ENCODE measurements at regions not wholly inside any gene's neighbourhood (a gene's known extent, or its start where the extent isn't known, plus 50 kb on each side); places are given as distances from the start of the nearest gene placed in this dataset.

- H3K4me3 Mint-ChIP-seq = no peak overlapping the region
- H3K4me1 Mint-ChIP-seq (ENCODE audit: low read depth) = no peaks in the 10 kb centered on the region
- H3K9me3 Mint-ChIP-seq = no peaks in the 10 kb centered on the region
- H3K36me3 Mint-ChIP-seq (ENCODE audit: low read depth) = no peaks in the 10 kb centered on the region
- DNase-seq = no peak
- H3K27me3 Mint-ChIP-seq = peaks cover 5% of the 10 kb centered on the region
- no peak overlapping the region for H3K27ac Mint-ChIP-seq
Observed at GRCh38 chr22:48585916-48586798, 1241.5 kb downstream of the BRD1 start.

- Mint-ChIP-seq H3K4me3 (no peak overlapping the region), H3K27ac (no peak overlapping the region), H3K27me3 (peaks cover 2% of the 10 kb centered on the region), H3K36me3 (ENCODE audit: low read depth) (no peaks in the 10 kb centered on the region), H3K4me1 (ENCODE audit: low read depth) (no peaks in the 10 kb centered on the region), H3K9me3 (no peaks in the 10 kb centered on the region)
- DNase-seq = no peak
Observed at GRCh38 chr22:48584170-48584569, 1243.5 kb downstream of the BRD1 start.

- Mint-ChIP-seq H3K27ac (no peak overlapping the region), H3K4me1 (ENCODE audit: low read depth) (no peaks in the 10 kb centered on the region), H3K9me3 (no peaks in the 10 kb centered on the region), H3K4me3 (no peak overlapping the region), H3K36me3 (ENCODE audit: low read depth) (no peaks in the 10 kb centered on the region), H3K27me3 (peaks cover 16% of the 10 kb centered on the region)
- DNase-seq = no peak
Observed at GRCh38 chr22:48581796-48582469, 1245.7 kb downstream of the BRD1 start.

GRCh38 chr22:48581205-48581766 lies 1246.4 kb downstream of the BRD1 start:
- no peak for DNase-seq
- Mint-ChIP-seq H3K4me1 (ENCODE audit: low read depth) (no peaks in the 10 kb centered on the region), H3K27ac (no peak overlapping the region), H3K36me3 (ENCODE audit: low read depth) (no peaks in the 10 kb centered on the region), H3K9me3 (no peaks in the 10 kb centered on the region), H3K4me3 (no peak overlapping the region), H3K27me3 (peaks cover 16% of the 10 kb centered on the region)

GRCh38 chr22:48580481-48580970 lies 1247.1 kb downstream of the BRD1 start:
- Mint-ChIP-seq H3K36me3 (ENCODE audit: low read depth) (no peaks in the 10 kb centered on the region), H3K4me3 (no peak overlapping the region), H3K4me1 (ENCODE audit: low read depth) (no peaks in the 10 kb centered on the region), H3K27me3 (peaks cover 16% of the 10 kb centered on the region), H3K27ac (no peak overlapping the region), H3K9me3 (no peaks in the 10 kb centered on the region)
- no peak for DNase-seq

- Mint-ChIP-seq H3K27ac (no peak overlapping the region), H3K4me1 (ENCODE audit: low read depth) (no peaks in the 10 kb centered on the region), H3K4me3 (no peak overlapping the region), H3K27me3 (peaks cover 16% of the 10 kb centered on the region), H3K9me3 (no peaks in the 10 kb centered on the region), H3K36me3 (ENCODE audit: low read depth) (no peaks in the 10 kb centered on the region)
- no peak for DNase-seq
Observed at GRCh38 chr22:48579928-48580309, 1247.8 kb downstream of the BRD1 start.

- no peaks in the 10 kb centered on the region for H3K36me3 Mint-ChIP-seq (ENCODE audit: low read depth)
- H3K27me3 Mint-ChIP-seq = peaks cover 22% of the 10 kb centered on the region
- no peak overlapping the region for H3K4me3 Mint-ChIP-seq
Observed at GRCh38 chr22:48579043-48579927, 1248.4 kb downstream of the BRD1 start.

GRCh38 chr22:48578138-48579042 lies 1249.3 kb downstream of the BRD1 start:
- H3K4me3 Mint-ChIP-seq = no peak overlapping the region
- no peaks in the 10 kb centered on the region for H3K9me3 Mint-ChIP-seq
- H3K4me1 Mint-ChIP-seq (ENCODE audit: low read depth) = peaks cover 1% of the 10 kb centered on the region
- DNase-seq = no peak
- no peaks in the 10 kb centered on the region for H3K36me3 Mint-ChIP-seq (ENCODE audit: low read depth)
- H3K27me3 Mint-ChIP-seq = peaks cover 31% of the 10 kb centered on the region
- no peak overlapping the region for H3K27ac Mint-ChIP-seq

More at GRCh38 chr22:48579043-48579927, 1248.4 kb downstream of the BRD1 start:
- peaks cover 1% of the 10 kb centered on the region for H3K4me1 Mint-ChIP-seq (ENCODE audit: low read depth)
- no peak for DNase-seq
- H3K9me3 Mint-ChIP-seq = no peaks in the 10 kb centered on the region
- H3K27ac Mint-ChIP-seq = no peak overlapping the region

GRCh38 chr22:48577691-48578090 lies 1250.0 kb downstream of the BRD1 start:
- H3K4me1 Mint-ChIP-seq (ENCODE audit: low read depth) = peaks cover 1% of the 10 kb centered on the region
- H3K36me3 Mint-ChIP-seq (ENCODE audit: low read depth) = no peaks in the 10 kb centered on the region
- H3K4me3 Mint-ChIP-seq = no peak overlapping the region
- H3K27me3 Mint-ChIP-seq = peaks cover 38% of the 10 kb centered on the region
- no peak overlapping the region for H3K27ac Mint-ChIP-seq
- DNase-seq = no peak
- H3K9me3 Mint-ChIP-seq = no peaks in the 10 kb centered on the region

GRCh38 chr22:48577014-48577690 lies 1250.5 kb downstream of the BRD1 start:
- no peak overlapping the region for H3K4me3 Mint-ChIP-seq
- H3K9me3 Mint-ChIP-seq = peaks cover 3% of the 10 kb centered on the region
- no peak overlapping the region for H3K27ac Mint-ChIP-seq
- peaks cover 1% of the 10 kb centered on the region for H3K4me1 Mint-ChIP-seq (ENCODE audit: low read depth)
- no peaks in the 10 kb centered on the region for H3K36me3 Mint-ChIP-seq (ENCODE audit: low read depth)
- no peak for DNase-seq
- H3K27me3 Mint-ChIP-seq = peaks cover 42% of the 10 kb centered on the region

GRCh38 chr22:48576333-48577013 lies 1251.2 kb downstream of the BRD1 start:
- H3K36me3 Mint-ChIP-seq (ENCODE audit: low read depth) = peaks cover 2% of the 10 kb centered on the region
- DNase-seq = no peak
- peaks cover 10% of the 10 kb centered on the region for H3K9me3 Mint-ChIP-seq
- no peak overlapping the region for H3K4me3 Mint-ChIP-seq
- peaks cover 1% of the 10 kb centered on the region for H3K4me1 Mint-ChIP-seq (ENCODE audit: low read depth)
- peaks cover 42% of the 10 kb centered on the region for H3K27me3 Mint-ChIP-seq
- H3K27ac Mint-ChIP-seq = no peak overlapping the region

- Mint-ChIP-seq H3K27ac (no peak overlapping the region), H3K9me3 (peaks cover 13% of the 10 kb centered on the region), H3K4me1 (ENCODE audit: low read depth) (peaks cover 1% of the 10 kb centered on the region), H3K4me3 (no peak overlapping the region), H3K36me3 (ENCODE audit: low read depth) (peaks cover 2% of the 10 kb centered on the region), H3K27me3 (peaks cover 42% of the 10 kb centered on the region)
- DNase-seq = no peak
Observed at GRCh38 chr22:48575618-48576332, 1251.9 kb downstream of the BRD1 start.

Data from activated T-cell treated with anti-CD3 and anti-CD28 coated beads, Interleukin-2, amount 50 U/mL, for 24 hours (primary cell).